BLaER1 (cell line): ENCODE measurements at regions not wholly inside any gene's neighbourhood (a gene's known extent, or its start where the extent isn't known, plus 50 kb on each side); places are given as distances from the start of the nearest gene placed in this dataset.
"Not testable (repeated sequence)": the region's sequence is repeated elsewhere in the genome, so short reads cannot be mapped to it uniquely, and the experiment has no call there.

Source experiments
- H3K27ac ChIP-seq: shearing (Covaris generic); formaldehyde crosslinking; 2 replicates; pipeline ENCODE4 v1.8.1; 2022
- H3K27me3 ChIP-seq: shearing (Covaris generic); formaldehyde crosslinking; 2 replicates; pipeline ENCODE4 v1.8.1; 2022
- H3K36me3 ChIP-seq: shearing (Covaris generic); formaldehyde crosslinking; 2 replicates; pipeline ENCODE4 v1.8.1; 2022
- H3K4me1 ChIP-seq: shearing (Covaris generic); formaldehyde crosslinking; 2 replicates; pipeline ENCODE4 v1.8.1; 2022
- H3K4me2 ChIP-seq: shearing (Covaris generic); formaldehyde crosslinking; 2 replicates; pipeline ENCODE4 v1.8.1; 2022
- H3K4me3 ChIP-seq: shearing (Covaris generic); formaldehyde crosslinking; 2 replicates; pipeline ENCODE4 v1.8.1; 2022
- H3K9ac ChIP-seq: shearing (Covaris generic); formaldehyde crosslinking; 2 replicates; pipeline ENCODE4 v1.8.1; 2022
- H3K9me3 ChIP-seq: shearing (Covaris generic); formaldehyde crosslinking; 2 replicates; pipeline ENCODE4 v1.8.1; 2022
- H4K20me1 ChIP-seq: shearing (Covaris generic); formaldehyde crosslinking; 2 replicates; pipeline ENCODE4 v1.8.1; 2022
- Cebpa-rat ChIP-seq: shearing (Covaris generic); IDR thresholded peaks from 2 replicates; pipeline ENCODE4 v1.8.1; 2022

- H3K27me3 ChIP-seq, result no peaks in the 10 kb centered on the region
- H3K36me3 ChIP-seq, result no peaks in the 10 kb centered on the region
- H3K9ac ChIP-seq, result no peak overlapping the region
- H3K4me2 ChIP-seq, result no peak overlapping the region
- H3K27ac ChIP-seq, result no peak overlapping the region
- H3K9me3 ChIP-seq, result no peaks in the 10 kb centered on the region
- H4K20me1 ChIP-seq, result no peaks in the 10 kb centered on the region
- no peaks in the 10 kb centered on the region for H3K4me1 ChIP-seq
- no peak overlapping the region for H3K4me3 ChIP-seq
- no peak for TF ChIP-seq Cebpa-rat
Observed at GRCh38 chrX:7641141-7641540, 201.8 kb upstream of the VCX start.

DNA sequence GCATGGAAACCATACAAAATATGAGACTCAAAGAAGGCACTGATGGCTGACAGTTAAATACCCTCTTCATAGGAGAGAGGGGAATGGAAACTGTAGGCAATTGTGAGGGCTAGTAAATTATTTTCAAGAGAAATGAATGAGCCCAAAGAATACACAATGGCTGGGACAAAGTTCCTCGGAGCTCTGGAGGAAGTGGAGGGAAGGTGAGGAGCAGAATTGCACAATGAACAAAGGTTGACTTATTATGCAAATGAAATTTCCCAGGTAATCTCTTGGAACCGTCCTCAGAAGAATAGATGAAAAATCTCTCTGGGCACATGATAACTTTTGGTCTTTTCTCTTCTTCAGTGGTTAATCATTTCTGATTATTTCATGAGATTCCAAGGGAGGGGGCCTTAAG lies 202.6 kb upstream of the VCX start:
- Histone ChIP-seq H3K9me3 (no peaks in the 10 kb centered on the region), H3K36me3 (no peaks in the 10 kb centered on the region), H3K4me3 (no peak overlapping the region), H3K27me3 (no peaks in the 10 kb centered on the region), H4K20me1 (no peaks in the 10 kb centered on the region), H3K4me1 (no peaks in the 10 kb centered on the region), H3K27ac (no peak overlapping the region), H3K9ac (no peak overlapping the region), H3K4me2 (no peak overlapping the region)
- TF ChIP-seq Cebpa-rat, result no peak

GRCh38 chrX:7638078-7638710 lies 204.8 kb upstream of the VCX start:
- Histone ChIP-seq H3K9ac (no peak overlapping the region), H3K27ac (no peak overlapping the region), H3K36me3 (no peaks in the 10 kb centered on the region), H3K27me3 (no peaks in the 10 kb centered on the region), H4K20me1 (no peaks in the 10 kb centered on the region), H3K4me1 (no peaks in the 10 kb centered on the region), H3K4me2 (no peak overlapping the region), H3K4me3 (no peak overlapping the region), H3K9me3 (no peaks in the 10 kb centered on the region)
- no peak for TF ChIP-seq Cebpa-rat

DNA sequence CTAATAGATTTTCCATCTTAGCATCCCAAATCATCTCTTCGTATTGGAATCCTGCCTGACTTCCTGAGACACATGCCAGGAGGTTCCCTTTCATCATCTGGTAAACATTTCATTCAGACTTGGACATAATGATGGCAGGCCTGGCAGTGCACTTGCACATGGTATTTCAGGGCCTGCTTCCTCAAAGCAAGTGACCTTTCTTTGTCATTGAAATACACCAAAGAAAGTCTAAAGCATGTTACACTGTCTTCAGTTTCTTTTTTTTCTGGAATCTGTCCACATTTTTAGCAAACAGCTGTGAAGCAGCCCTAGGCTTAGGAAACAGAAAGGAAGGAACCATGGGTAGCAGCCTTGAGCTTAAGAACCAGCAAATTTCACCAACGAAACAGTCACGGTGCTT lies 205.9 kb upstream of the VCX start:
- no peak for TF ChIP-seq Cebpa-rat
- H3K4me2 ChIP-seq, result no peak overlapping the region
- H3K9ac ChIP-seq, result no peak overlapping the region
- H3K4me1 ChIP-seq, result no peaks in the 10 kb centered on the region
- H3K27ac ChIP-seq, result no peak overlapping the region
- H3K4me3 ChIP-seq, result no peak overlapping the region
- H3K27me3 ChIP-seq, result no peaks in the 10 kb centered on the region
- H3K36me3 ChIP-seq, result no peaks in the 10 kb centered on the region
- no peaks in the 10 kb centered on the region for H4K20me1 ChIP-seq
- peaks cover under 1% of the 10 kb centered on the region; the same call in 1 of the 2 replicates for H3K9me3 ChIP-seq

DNA sequence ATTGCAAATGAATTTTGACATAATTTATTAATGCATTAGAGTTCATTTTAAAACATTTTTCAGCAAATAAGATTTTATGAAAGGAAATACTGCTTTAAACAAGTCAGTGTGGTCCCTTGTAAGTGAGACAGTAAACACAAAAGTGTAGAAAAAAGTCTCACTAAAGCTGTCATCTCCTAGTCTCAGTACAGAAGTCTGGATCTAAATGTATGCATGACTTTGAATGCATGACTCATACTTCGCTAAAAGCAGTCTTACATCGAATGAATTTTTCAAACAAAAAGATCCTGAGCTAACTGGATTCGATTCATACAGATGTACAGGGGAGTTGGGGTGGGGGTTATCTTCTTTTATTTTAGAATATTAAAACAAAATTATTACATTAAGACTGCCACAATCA lies 207.4 kb upstream of the VCX start:
- no peak overlapping the region for H3K4me2 ChIP-seq
- no peak for TF ChIP-seq Cebpa-rat

GRCh38 chrX:7620560-7620959 lies 222.4 kb upstream of the VCX start:
- Histone ChIP-seq H3K4me1 (peaks cover 37% of the 10 kb centered on the region), H3K27me3 (no peaks in the 10 kb centered on the region), H3K4me2 (no peak overlapping the region; the same call in 1 of the 2 replicates), H3K36me3 (no peaks in the 10 kb centered on the region), H4K20me1 (no peaks in the 10 kb centered on the region), H3K9me3 (no peaks in the 10 kb centered on the region), H3K9ac (no peak overlapping the region), H3K27ac (no peak overlapping the region), H3K4me3 (no peak overlapping the region)
- no peak for TF ChIP-seq Cebpa-rat

More for the DNA sequence above, 207.4 kb upstream of the VCX start:
- no peaks in the 10 kb centered on the region for H3K36me3 ChIP-seq
- H3K9me3 ChIP-seq, result peaks cover 7% of the 10 kb centered on the region; the same call in 1 of the 2 replicates
- H3K27ac ChIP-seq, result no peak overlapping the region
- H3K9ac ChIP-seq, result no peak overlapping the region
- no peak overlapping the region for H3K4me3 ChIP-seq
- no peaks in the 10 kb centered on the region for H4K20me1 ChIP-seq
- no peaks in the 10 kb centered on the region for H3K4me1 ChIP-seq
- no peaks in the 10 kb centered on the region for H3K27me3 ChIP-seq

DNA sequence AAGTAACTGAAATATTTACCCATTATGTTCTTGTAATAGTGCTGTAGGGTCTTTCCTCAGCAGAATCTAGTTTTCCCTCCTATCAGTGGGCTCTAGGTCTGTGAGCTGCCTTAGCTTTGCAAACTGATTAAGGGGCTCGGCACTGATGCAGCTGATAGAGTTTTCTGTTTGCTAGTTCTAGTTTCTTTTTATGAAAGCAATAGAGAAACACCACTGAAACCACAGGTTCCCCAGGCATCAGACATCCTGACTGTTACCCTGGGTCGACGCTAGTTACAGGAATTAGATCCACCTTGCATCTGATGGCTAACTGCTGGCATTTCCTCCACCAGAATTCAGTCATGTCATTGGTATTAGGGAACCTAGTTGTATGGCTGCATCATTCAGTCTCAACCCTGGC lies 225.0 kb upstream of the VCX start:
- no peaks in the 10 kb centered on the region for H4K20me1 ChIP-seq
- H3K27ac ChIP-seq, result no peak overlapping the region
- H3K4me3 ChIP-seq, result no peak overlapping the region
- peaks cover 37% of the 10 kb centered on the region for H3K4me1 ChIP-seq
- H3K9me3 ChIP-seq, result no peaks in the 10 kb centered on the region
- TF ChIP-seq Cebpa-rat, result no peak
- H3K36me3 ChIP-seq, result no peaks in the 10 kb centered on the region
- H3K4me2 ChIP-seq, result peak overlapping the region; percentile 65
- no peaks in the 10 kb centered on the region for H3K27me3 ChIP-seq
- H3K9ac ChIP-seq, result no peak overlapping the region

GRCh38 chrX:7614616-7615015 lies 228.4 kb upstream of the VCX start:
- peaks cover 7% of the 10 kb centered on the region; the same call in 1 of the 2 replicates for H3K9me3 ChIP-seq
- peaks cover 26% of the 10 kb centered on the region for H3K4me1 ChIP-seq
- TF ChIP-seq Cebpa-rat, result no peak
- H3K36me3 ChIP-seq, result no peaks in the 10 kb centered on the region
- no peak overlapping the region for H3K4me2 ChIP-seq
- no peak overlapping the region for H3K4me3 ChIP-seq
- H3K27me3 ChIP-seq, result no peaks in the 10 kb centered on the region
- H3K27ac ChIP-seq, result no peak overlapping the region
- no peak overlapping the region for H3K9ac ChIP-seq
- H4K20me1 ChIP-seq, result no peaks in the 10 kb centered on the region

GRCh38 chrX:7608625-7609024 lies 234.3 kb upstream of the VCX start:
- not testable (repeated sequence) for H3K27ac ChIP-seq, H3K4me2 ChIP-seq, H3K36me3 ChIP-seq, H3K27me3 ChIP-seq, H3K4me3 ChIP-seq, H3K4me1 ChIP-seq, H4K20me1 ChIP-seq, H3K9ac ChIP-seq
- H3K9me3 ChIP-seq, result peaks cover 22% of the 10 kb centered on the region

GRCh38 chrX:7606039-7606652 lies 236.8 kb upstream of the VCX start:
- no peak overlapping the region for H3K9ac ChIP-seq
- H3K4me3 ChIP-seq, result no peak overlapping the region
- peak overlapping the region; percentile 6; the same call in 1 of the 2 replicates for H3K4me2 ChIP-seq
- peaks cover 39% of the 10 kb centered on the region for H3K9me3 ChIP-seq
- no peaks in the 10 kb centered on the region for H4K20me1 ChIP-seq
- TF ChIP-seq Cebpa-rat, result no peak
- H3K27me3 ChIP-seq, result no peaks in the 10 kb centered on the region
- no peaks in the 10 kb centered on the region for H3K36me3 ChIP-seq
- H3K4me1 ChIP-seq, result 0 out of 2 replicates have a peak, but pooled peaks cover 4% of the 10 kb centered on the region
- no peak overlapping the region for H3K27ac ChIP-seq

DNA sequence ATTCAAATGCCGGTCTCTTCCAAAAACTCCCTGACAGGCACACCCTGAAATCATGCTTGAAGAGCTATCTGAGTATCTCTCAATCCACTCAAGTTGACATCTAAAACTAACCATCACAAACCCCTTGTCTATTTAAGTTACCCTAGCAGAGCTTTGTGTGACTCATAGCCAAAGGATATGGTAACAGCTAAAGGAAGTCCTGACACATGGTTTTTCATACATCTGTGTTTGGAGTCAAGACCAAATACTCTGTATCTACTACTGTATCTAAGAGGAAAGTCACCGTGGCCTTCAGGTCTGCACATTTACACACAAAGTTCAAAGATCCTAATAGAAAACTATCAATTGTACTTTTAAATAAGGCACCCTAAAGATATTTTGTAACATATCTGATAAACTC lies 239.6 kb upstream of the VCX start:
- Histone ChIP-seq H3K4me2 (no peak overlapping the region), H4K20me1 (no peaks in the 10 kb centered on the region), H3K4me3 (no peak overlapping the region), H3K4me1 (peaks cover 8% of the 10 kb centered on the region; the same call in 1 of the 2 replicates), H3K9me3 (peaks cover 23% of the 10 kb centered on the region), H3K9ac (no peak overlapping the region), H3K36me3 (no peaks in the 10 kb centered on the region), H3K27me3 (no peaks in the 10 kb centered on the region), H3K27ac (no peak overlapping the region)
- TF ChIP-seq Cebpa-rat, result no peak
